Lung (tissue), 11 donors: ENCODE measurements at regions not wholly inside any gene's neighbourhood (a gene's known extent, or its start where the extent isn't known, plus 50 kb on each side); places are given as distances from the start of the nearest gene placed in this dataset.
A peak's percentile ranks its signal among the peaks of the same experiment; 100 is the strongest.

Experiments used
- ATAC-seq: fragments of 200-7000 bp; cut with Tn5 transposase; one replicate; pipeline ENCODE4 v1.9.1; 2020; ENCODE audit warnings: moderate number of reproducible peaks; ENCODE audit not compliant: insufficient read depth, low FRiP score
- DNase-seq, 3 donors: peaks; one replicate each; pipeline ENCODE4 v3.0.0-alpha.2; 2013 to 2017
- H3K27ac ChIP-seq, 2 donors: one replicate each; pipeline ENCODE4 v1.5.1; 2013; ENCODE audit warnings: mild to moderate bottlenecking in 2 of 2, moderate library complexity in 2 of 2, control low read depth in 1 of 2, inconsistent platforms in 1 of 2, low read depth in 1 of 2, low read length in 1 of 2
- H3K27me3 ChIP-seq, 3 donors: one replicate each; pipeline ENCODE4 v1.5.1; 2013; ENCODE audit warnings: low read length in 2 of 3; ENCODE audit not compliant: control insufficient read depth in 3 of 3, insufficient read depth in 3 of 3
- H3K36me3 ChIP-seq, 4 donors: one replicate each; pipeline ENCODE4 v1.5.1; 2013; ENCODE audit warnings: low read length in 4 of 4, mild to moderate bottlenecking in 1 of 4, moderate library complexity in 1 of 4; ENCODE audit not compliant: control insufficient read depth in 4 of 4, insufficient read depth in 4 of 4
- H3K4me1 ChIP-seq, 5 donors: one replicate each; pipeline ENCODE4 v1.5.1; 2013; ENCODE audit warnings: low read length in 5 of 5, mild to moderate bottlenecking in 2 of 5, moderate library complexity in 1 of 5; ENCODE audit not compliant: control insufficient read depth in 5 of 5, insufficient read depth in 5 of 5
- H3K4me3 ChIP-seq: one replicate; pipeline ENCODE4 v1.5.1; 2013; ENCODE audit warnings: mild to moderate bottlenecking, control low read depth, moderate library complexity
- H3K9ac ChIP-seq, 2 donors: one replicate each; pipeline ENCODE4 v1.5.1; 2013; ENCODE audit warnings: low read length in 2 of 2, control low read depth in 1 of 2; ENCODE audit not compliant: insufficient read depth in 1 of 2
- H3K9me3 ChIP-seq, 4 donors: one replicate each; pipeline ENCODE4 v1.5.1; 2013; ENCODE audit warnings: low read length in 3 of 4, mild to moderate bottlenecking in 1 of 4, moderate library complexity in 1 of 4; ENCODE audit not compliant: control insufficient read depth in 4 of 4, insufficient read depth in 3 of 4
- CTCF ChIP-seq: IDR thresholded peaks from 2 replicates; pipeline ENCODE4 v1.5.1; 2012; ENCODE audit warnings: mild to moderate bottlenecking; ENCODE audit errors: control extremely low read depth, extremely low read depth
- WGBS, 2 donors: extraction: QIAGEN DNeasy Blood & Tissue Kit; methylation state at CpG; one replicate each; pipeline ENCODE4 v1.1.7; 2013; 5-methylcytosine and 5-hydroxymethylcytosine counted together
- donor health status: control.
- donor health status: control.
- donor health status: Bipolar disorder and iron deficiency.
- donor health status: healthy.
- donor health status: DM: yes; HTN: yes; CAD: no.

DNA sequence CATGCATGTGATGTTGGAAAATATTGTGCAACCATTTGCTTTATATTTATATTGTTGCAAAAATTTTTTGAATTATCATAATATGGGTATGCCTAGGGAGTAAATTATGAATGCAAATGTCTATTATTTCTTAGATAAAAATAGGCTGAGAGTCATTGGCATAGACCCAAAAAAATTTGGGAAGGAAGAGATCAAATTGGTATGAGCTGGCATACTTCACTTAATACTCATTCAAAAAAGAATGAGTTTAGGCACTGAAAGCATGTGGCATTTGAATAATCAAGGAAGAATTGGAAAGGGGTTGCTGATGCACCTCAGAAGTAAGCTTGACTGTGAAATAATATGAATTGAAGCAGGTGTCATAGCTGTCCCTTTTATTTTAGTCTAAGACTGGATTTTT lies 764.0 kb upstream of the DPPA4 start:
- no peak overlapping the region for H3K9ac ChIP-seq
- no peaks in the 10 kb centered on the region for H3K9me3 ChIP-seq
- no peak for TF ChIP-seq CTCF
- H3K27ac ChIP-seq: no peak overlapping the region
- H3K4me1 ChIP-seq: no peaks in the 10 kb centered on the region
- H3K4me3 ChIP-seq: no peak overlapping the region
- no peak for ATAC-seq
- H3K27me3 ChIP-seq: no peaks in the 10 kb centered on the region
- no peaks in the 10 kb centered on the region for H3K36me3 ChIP-seq
- DNase-seq: no peak

DNA sequence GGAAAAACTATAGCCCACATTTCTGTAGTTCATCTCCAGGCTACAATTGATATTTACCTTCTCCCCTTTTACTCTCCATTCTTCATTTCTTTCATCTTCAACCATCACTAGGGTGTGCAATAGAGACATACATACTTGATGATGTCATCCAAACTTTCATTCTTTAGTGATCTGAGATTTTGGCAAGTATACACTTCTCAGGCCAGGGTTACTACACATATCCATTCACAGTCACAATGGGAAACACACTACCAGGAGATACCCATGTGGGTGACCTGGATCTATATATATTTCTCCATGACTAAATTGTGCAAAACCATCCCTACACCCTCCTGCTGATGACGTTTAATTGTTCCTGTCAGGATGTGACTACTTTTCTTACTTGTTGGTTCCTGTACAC lies 769.5 kb upstream of the DPPA4 start:
- WGBS, 2 donors: 69 to 74% methylated on average over 1 of the region's 1 CpG
- Histone ChIP-seq H3K4me1 (no peaks in the 10 kb centered on the region), H3K36me3 (no peaks in the 10 kb centered on the region), H3K9ac (no peak overlapping the region), H3K4me3 (no peak overlapping the region), H3K27ac (no peak overlapping the region), H3K27me3 (no peaks in the 10 kb centered on the region), H3K9me3 (no peaks in the 10 kb centered on the region)
- no peak for TF ChIP-seq CTCF
- ATAC-seq: no peak
- no peak for DNase-seq

GRCh38 chr3:110123946-110124345 lies 786.6 kb upstream of the DPPA4 start:
- Histone ChIP-seq H3K4me3 (no peak overlapping the region), H3K36me3 (no peaks in the 10 kb centered on the region), H3K27ac (no peak overlapping the region), H3K9ac (no peak overlapping the region), H3K27me3 (no peaks in the 10 kb centered on the region), H3K4me1 (no peaks in the 10 kb centered on the region), H3K9me3 (no peaks in the 10 kb centered on the region)
- TF ChIP-seq CTCF: no peak
- DNase-seq (no peak), ATAC-seq (no peak)
- 81 to 85% methylated on average over 1 of the region's 1 CpG for WGBS, 2 donors

DNA sequence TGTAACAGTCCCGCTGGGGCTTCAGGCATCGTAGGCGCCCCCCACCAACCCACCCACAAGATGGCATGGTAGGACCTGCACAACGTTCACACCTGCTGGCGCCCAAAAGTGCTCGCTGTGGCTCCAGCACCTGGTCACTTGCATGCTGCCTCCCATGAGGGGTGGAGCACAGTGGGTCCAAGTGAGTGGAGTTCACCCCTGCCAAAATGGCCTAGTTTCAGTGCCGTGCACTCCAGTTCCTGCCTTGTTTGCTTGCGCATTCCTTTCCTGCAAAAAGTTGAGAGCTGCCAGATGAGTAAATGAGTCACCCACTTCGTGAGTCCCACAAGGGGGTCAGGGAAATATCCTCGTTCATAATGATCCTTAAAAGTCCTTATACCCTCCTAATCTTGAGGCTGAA lies 788.7 kb upstream of the DPPA4 start:
- no peaks in the 10 kb centered on the region for H3K9me3 ChIP-seq
- H3K4me1 ChIP-seq: no peaks in the 10 kb centered on the region
- DNase-seq: peak; percentile 11 to 24 (median 22)
- H3K27me3 ChIP-seq: no peaks in the 10 kb centered on the region
- TF ChIP-seq CTCF: no peak
- peak; percentile 92 for ATAC-seq
- no peak overlapping the region for H3K27ac ChIP-seq
- H3K9ac ChIP-seq: no peak overlapping the region
- 75 to 87% methylated on average over 10 of the region's 10 CpGs for WGBS, 2 donors
- H3K36me3 ChIP-seq: no peaks in the 10 kb centered on the region
- H3K4me3 ChIP-seq: no peak overlapping the region
